ENCODE measurements at regions not wholly inside any gene's neighbourhood (a gene's known extent, or its start where the extent isn't known, plus 50 kb on each side); places are given as distances from the start of the nearest gene placed in this dataset.
"Not testable (repeated sequence)": the region's sequence is repeated elsewhere in the genome, so short reads cannot be mapped to it uniquely, and the experiment has no call there.

DNA sequence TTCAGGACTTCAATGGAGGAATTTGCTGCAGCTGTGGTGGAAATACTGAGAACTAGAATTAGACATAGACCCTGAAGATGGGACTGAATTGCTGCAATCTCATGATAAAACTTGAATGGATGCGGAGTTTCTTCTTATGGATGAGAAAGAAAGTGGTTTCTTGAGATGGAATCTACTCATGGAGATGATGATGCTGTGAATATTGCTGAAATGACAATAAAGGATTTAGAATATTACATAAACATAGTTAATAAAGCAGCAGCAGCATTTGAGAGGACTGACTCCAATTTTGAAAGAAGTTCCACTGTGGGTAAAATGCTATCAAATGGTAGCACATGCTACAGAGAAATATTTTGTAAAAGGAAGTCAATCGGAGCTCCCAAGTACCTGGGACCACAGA is 264.6 kb downstream of the UBE3D start (continued):
- no peak for TF ChIP-seq EGR1 (IDR thresholded peaks at IDR 0.05; ENCODE audit: borderline replicate concordance in 1 of 2, low read depth in 2 of 2, low read length in 2 of 2)
- TF ChIP-seq MEF2B (IDR thresholded peaks at IDR 0.05; ENCODE audit: partially characterized antibody, poor library complexity, severe bottlenecking), result no peak

DNA sequence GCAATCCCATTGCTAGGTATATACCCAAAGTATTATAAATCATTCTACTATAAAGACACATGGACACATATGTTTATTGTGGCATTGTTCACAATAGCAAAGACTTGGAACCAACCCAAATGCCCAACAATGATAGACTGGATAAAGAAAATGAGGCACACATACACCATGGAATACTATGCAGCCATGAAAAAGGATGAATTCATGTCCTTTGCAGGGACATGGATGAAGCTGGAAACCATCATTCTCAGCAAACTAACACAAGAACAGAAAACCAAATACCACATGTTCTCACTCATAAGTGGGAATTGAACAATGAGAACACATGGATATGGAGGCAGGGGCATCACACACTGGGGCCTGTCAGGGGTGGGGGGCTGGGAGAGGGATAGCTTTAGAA is 249.4 kb downstream of the UBE3D start:
- H3K36me3 ChIP-seq (ENCODE audit: control insufficient read depth in 2 of 2, insufficient read depth in 2 of 2, low read length in 1 of 2); H3K4me3 ChIP-seq; H3K4me2 ChIP-seq (ENCODE audit: control insufficient read depth, insufficient read depth); H2AFZ ChIP-seq (ENCODE audit: control insufficient read depth, low read depth, low read length); CTCF ChIA-PET; H4K20me1 ChIP-seq (ENCODE audit: control insufficient read depth, insufficient read depth); H3K27ac ChIP-seq (ENCODE audit: control insufficient read depth, insufficient read depth); FAIRE-seq; SMC1A ChIA-PET (ENCODE audit: uncharacterized antibody, unreplicated experiment); BruUV-seq (replicated peaks); RAD21 ChIA-PET (ENCODE audit: unreplicated experiment); POLR2A ChIA-PET; H3K27me3 ChIP-seq (replicated peaks in 1 of 2; ENCODE audit: control insufficient read depth in 2 of 2, insufficient read depth in 2 of 2, low read length in 1 of 2); H3K9ac ChIP-seq (ENCODE audit: control insufficient read depth, insufficient read depth, low read length); intact Hi-C loops (cut with micrococcal nuclease; ENCODE audit: unreplicated experiment); ATAC-seq; H3K4me1 ChIP-seq (ENCODE audit: control insufficient read depth, insufficient read depth, low read length); H3K9me3 ChIP-seq (replicated peaks; ENCODE audit: control insufficient read depth, insufficient read depth, low read length); DNase-seq (ENCODE audit: low read depth, low spot score); H3K79me2 ChIP-seq (ENCODE audit: control insufficient read depth, insufficient read depth, low read length); in situ Hi-C loops (cut with MboI): not testable (repeated sequence)

GRCh38 chr6:82818727-82819126 is 246.9 kb downstream of the UBE3D start:
- TF ChIP-seq MEF2B (IDR thresholded peaks at IDR 0.05; ENCODE audit: partially characterized antibody, poor library complexity, severe bottlenecking) (no peak), NR2C1 (IDR thresholded peaks at IDR 0.05) (no peak), CBX5 (IDR thresholded peaks at IDR 0.05; ENCODE audit: low read depth) (no peak), KDM1A (IDR thresholded peaks at IDR 0.05; ENCODE audit: borderline replicate concordance) (no peak), YBX1 (IDR thresholded peaks at IDR 0.05) (no peak), PAX8 (IDR thresholded peaks at IDR 0.05) (no peak), SIN3A (IDR thresholded peaks at IDR 0.05; ENCODE audit: low read depth, low read length) (no peak)
- WGBS (ENCODE audit: insufficient coverage, insufficient replicate concordance, low lambda C conversion rate, missing lambda C conversion rate), result 37% methylated on average over 3 of the region's 3 CpGs
- H3K4me2 ChIP-seq (ENCODE audit: control insufficient read depth, insufficient read depth), result no peak overlapping the region
- H3K9ac ChIP-seq (ENCODE audit: control insufficient read depth, insufficient read depth, low read length), result no peak overlapping the region
- POLR2A ChIA-PET, result no interaction called here
- no peak overlapping the region for H3K27ac ChIP-seq (ENCODE audit: control insufficient read depth, insufficient read depth)
- CTCF ChIA-PET, result no interaction called here
- FAIRE-seq (no peak), DNase-seq (ENCODE audit: low read depth, low spot score) (no peak), ATAC-seq (no peak)
- no peaks in the 10 kb centered on the region for H3K36me3 ChIP-seq (ENCODE audit: control insufficient read depth in 2 of 2, insufficient read depth in 2 of 2, low read length in 1 of 2)
- no peaks in the 10 kb centered on the region for H4K20me1 ChIP-seq (ENCODE audit: control insufficient read depth, insufficient read depth)
- in situ Hi-C loops (cut with MboI), result no loop called here
- H3K4me3 ChIP-seq, result no peak overlapping the region
- RAD21 ChIA-PET (ENCODE audit: unreplicated experiment), result no interaction called here
- H3K79me2 ChIP-seq (ENCODE audit: control insufficient read depth, insufficient read depth, low read length), result no peaks in the 10 kb centered on the region
- intact Hi-C loops (cut with micrococcal nuclease; ENCODE audit: unreplicated experiment), result no loop called here
- H3K9me3 ChIP-seq (replicated peaks; ENCODE audit: control insufficient read depth, insufficient read depth, low read length), result no peaks in the 10 kb centered on the region
- no TSS peak for BruUV-seq (replicated peaks)
- no peaks in the 10 kb centered on the region for H3K4me1 ChIP-seq (ENCODE audit: control insufficient read depth, insufficient read depth, low read length)
- H3K27me3 ChIP-seq (replicated peaks in 1 of 2; ENCODE audit: control insufficient read depth in 2 of 2, insufficient read depth in 2 of 2, low read length in 1 of 2), result no peaks in the 10 kb centered on the region
- SMC1A ChIA-PET (ENCODE audit: uncharacterized antibody, unreplicated experiment), result no interaction called here
- H2AFZ ChIP-seq (ENCODE audit: control insufficient read depth, low read depth, low read length), result no peak overlapping the region
